Left lung (tissue), 4 donors: ENCODE measurements at regions not wholly inside any gene's neighbourhood (a gene's known extent, or its start where the extent isn't known, plus 50 kb on each side); places are given as distances from the start of the nearest gene placed in this dataset.

Experiments used
- ATAC-seq: fragments of 200-7000 bp; cut with Tn5 transposase; one replicate; pipeline ENCODE4 v1.9.1; 2020; ENCODE audit warnings: moderate library complexity
- DNase-seq, 4 donors: peaks; one replicate each; pipeline ENCODE4 v3.0.0-alpha.2; 2013 to 2020
- H3K27ac ChIP-seq, 2 donors: fragments of 200-600 bp; sonication (generic) in 1 of 2; one replicate each; pipeline versions ENCODE4 v1.5.0 to v1.8.0; 2020 to 2021
- H3K27me3 ChIP-seq, 2 donors: fragments of 200-600 bp; sonication (generic) in 1 of 2; one replicate each; pipeline versions ENCODE4 v1.5.0 to v1.8.0; 2020 to 2021
- H3K36me3 ChIP-seq, 2 donors: fragments of 200-600 bp; sonication (generic) in 1 of 2; one replicate each; pipeline versions ENCODE4 v1.5.0 to v1.8.0; 2020 to 2021
- H3K4me1 ChIP-seq, 2 donors: fragments of 200-600 bp; one replicate each; pipeline ENCODE4 v1.8.0; 2021
- H3K4me3 ChIP-seq, 2 donors: fragments of 200-600 bp; sonication (generic) in 1 of 2; one replicate each; pipeline versions ENCODE4 v1.5.0 to v1.8.0; 2020 to 2021; ENCODE audit warnings: mild to moderate bottlenecking in 1 of 2
- H3K9me3 ChIP-seq, 2 donors: fragments of 200-600 bp; sonication (generic) in 1 of 2; one replicate each; pipeline versions ENCODE4 v1.5.0 to v1.8.0; 2020 to 2021
- CTCF ChIP-seq, 2 donors: fragments of 200-600 bp; sonication (generic) in 1 of 2; IDR thresholded peaks; one replicate each; pipeline versions ENCODE4 v1.5.0 to v1.8.0; 2021; ENCODE audit warnings: antibody characterized with exemption in 2 of 2
- intact Hi-C, 2 donors: fragments of 100-400 bp; cut with DNase I; formaldehyde crosslinking; loops; one replicate each; pipeline versions ENCODE4 v1.11.2 to v1.14.2; 2022
- donor health status: DM: no; HTN: yes; CAD: no.
- donor health status: DM: no; HTN: no; CAD: no.

- TF ChIP-seq CTCF (IDR thresholded peaks at IDR 0.05): no peak
- Histone ChIP-seq H3K27ac (no peak overlapping the region), H3K36me3 (no peaks in the 10 kb centered on the region), H3K4me3 (no peak overlapping the region), H3K27me3 (no peaks in the 10 kb centered on the region), H3K4me1 (no peaks in the 10 kb centered on the region), H3K9me3 (no peaks in the 10 kb centered on the region)
- DNase-seq: no peak
- intact Hi-C loops: no loop called here
- ATAC-seq: peak; percentile 56
These were observed 321.7 kb downstream of the ANKRD50 start for GRCh38 chr4:124390861-124391260.

- H3K4me1 ChIP-seq: no peaks in the 10 kb centered on the region
- no peaks in the 10 kb centered on the region for H3K27me3 ChIP-seq
- H3K36me3 ChIP-seq: no peaks in the 10 kb centered on the region
- H3K9me3 ChIP-seq: no peaks in the 10 kb centered on the region
- H3K27ac ChIP-seq: no peak overlapping the region
- intact Hi-C loops: no loop called here
- DNase-seq: no peak
- TF ChIP-seq CTCF (IDR thresholded peaks at IDR 0.05): no peak
- no peak overlapping the region for H3K4me3 ChIP-seq
- no peak for ATAC-seq
These were observed 316.2 kb downstream of the ANKRD50 start for GRCh38 chr4:124396333-124396732.

- intact Hi-C loops: no loop called here
- no peak for TF ChIP-seq CTCF (IDR thresholded peaks at IDR 0.05)
- Histone ChIP-seq H3K4me1 (no peaks in the 10 kb centered on the region), H3K4me3 (no peak overlapping the region), H3K36me3 (no peaks in the 10 kb centered on the region), H3K27ac (no peak overlapping the region), H3K9me3 (peaks cover 0 to 7% of the 10 kb centered on the region in 2 donors), H3K27me3 (no peaks in the 10 kb centered on the region)
- no peak for ATAC-seq
- DNase-seq: no peak
These were observed 310.9 kb downstream of the ANKRD50 start for GRCh38 chr4:124401606-124402005.

GRCh38 chr4:124409044-124409443 is 303.5 kb downstream of the ANKRD50 start:
- Histone ChIP-seq H3K4me3 (no peak overlapping the region), H3K36me3 (no peaks in the 10 kb centered on the region), H3K27ac (no peak overlapping the region), H3K4me1 (no peaks in the 10 kb centered on the region), H3K27me3 (no peaks in the 10 kb centered on the region), H3K9me3 (peaks cover 0 to 7% of the 10 kb centered on the region in 2 donors)
- ATAC-seq (no peak), DNase-seq (no peak)
- intact Hi-C loops: no loop called here
- no peak for TF ChIP-seq CTCF (IDR thresholded peaks at IDR 0.05)

- no peak overlapping the region for H3K4me3 ChIP-seq
- H3K36me3 ChIP-seq: no peaks in the 10 kb centered on the region
- TF ChIP-seq CTCF (IDR thresholded peaks at IDR 0.05): no peak
- no peak for DNase-seq
- intact Hi-C loops: no loop called here
- H3K4me1 ChIP-seq: no peaks in the 10 kb centered on the region
- no peak for ATAC-seq
- H3K27ac ChIP-seq: no peak overlapping the region
- no peaks in the 10 kb centered on the region for H3K9me3 ChIP-seq
- H3K27me3 ChIP-seq: no peaks in the 10 kb centered on the region
These were observed 298.1 kb downstream of the ANKRD50 start for GRCh38 chr4:124414276-124415040.
